ENCODE measurements at regions not wholly inside any gene's neighbourhood (a gene's known extent, or its start where the extent isn't known, plus 50 kb on each side); places are given as distances from the start of the nearest gene placed in this dataset.
"Not testable (repeated sequence)": the region's sequence is repeated elsewhere in the genome, so short reads cannot be mapped to it uniquely, and the experiment has no call there.

GRCh38 chr21:17697473-17697872 lies 84.8 kb upstream of the BTG3 start:
- no peaks in the 10 kb centered on the region for H3K4me1 ChIP-seq
- H3K9ac ChIP-seq (ENCODE audit: low read depth in 2 of 2, low read length in 2 of 2): no peak overlapping the region
- H3K4me3 ChIP-seq: no peak overlapping the region
- DNase-seq: no peak
- H3K36me3 ChIP-seq: no peaks in the 10 kb centered on the region
- H3K9me3 ChIP-seq: no peaks in the 10 kb centered on the region
- H3K27me3 ChIP-seq: no peaks in the 10 kb centered on the region
- H3K27ac ChIP-seq: no peak overlapping the region
- intact Hi-C loops (cut with DNase I): no loop called here
- no peak for TF ChIP-seq CTCF (IDR thresholded peaks at IDR 0.05)

GRCh38 chr21:17694416-17694815 lies 81.7 kb upstream of the BTG3 start:
- not testable (repeated sequence) for H3K27ac ChIP-seq, H3K27me3 ChIP-seq

DNA sequence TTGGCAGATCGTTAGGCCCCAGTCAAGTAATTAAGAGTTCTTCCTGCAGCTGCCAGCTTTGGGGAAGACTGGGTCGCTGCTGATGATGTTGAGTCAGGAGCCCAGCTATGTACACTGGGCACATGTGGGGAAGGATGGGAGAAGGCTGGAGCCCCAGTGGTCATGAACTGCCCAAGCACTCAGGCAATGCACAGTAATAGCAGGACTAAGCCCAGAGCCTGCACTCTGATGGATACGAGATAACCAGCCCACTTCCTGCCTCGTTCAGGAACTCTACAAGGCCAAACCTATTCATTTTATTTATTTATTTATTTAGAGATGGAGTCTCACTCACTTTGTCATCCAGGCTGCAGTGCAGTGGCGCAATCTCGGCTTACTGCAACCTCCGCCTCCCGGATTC lies 81.1 kb upstream of the BTG3 start:
- H3K36me3 ChIP-seq: no peaks in the 10 kb centered on the region
- H3K27ac ChIP-seq: no peak overlapping the region
- no peak overlapping the region for H3K4me3 ChIP-seq
- H3K4me1 ChIP-seq: no peaks in the 10 kb centered on the region
- H3K9me3 ChIP-seq: no peaks in the 10 kb centered on the region
- H3K9ac ChIP-seq (ENCODE audit: low read depth in 2 of 2, low read length in 2 of 2): no peak overlapping the region
- intact Hi-C loops (cut with DNase I): no loop called here
- TF ChIP-seq CTCF (IDR thresholded peaks at IDR 0.05): no peak
- DNase-seq: no peak
- no peaks in the 10 kb centered on the region for H3K27me3 ChIP-seq

More at GRCh38 chr21:17694416-17694815, 81.7 kb upstream of the BTG3 start:
- H3K4me3 ChIP-seq; H3K9me3 ChIP-seq; H3K36me3 ChIP-seq; H3K9ac ChIP-seq (ENCODE audit: low read depth in 2 of 2, low read length in 2 of 2); H3K4me1 ChIP-seq; DNase-seq; intact Hi-C loops (cut with DNase I): not testable (repeated sequence)

DNA sequence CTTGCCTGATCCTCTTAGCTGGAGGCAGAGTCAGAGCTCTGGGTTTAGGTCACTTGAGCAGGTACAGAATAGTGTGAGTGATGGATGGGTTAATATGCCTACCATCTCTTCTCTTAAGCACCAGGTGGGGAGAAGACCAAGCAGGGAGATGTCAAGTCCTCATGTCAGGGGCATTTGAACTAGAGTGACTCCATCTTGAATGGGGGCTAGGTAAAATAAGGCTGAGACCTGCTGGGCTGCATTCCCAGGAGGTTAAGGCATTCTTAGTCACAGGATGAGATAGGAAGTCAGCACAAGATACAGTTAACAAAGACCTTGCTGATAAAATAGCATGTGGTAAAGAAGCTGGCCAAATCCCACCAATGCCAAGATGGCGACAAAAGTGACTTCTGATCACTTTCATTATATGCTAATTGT lies 77.4 kb upstream of the BTG3 start:
- TF ChIP-seq CTCF (IDR thresholded peaks at IDR 0.05): no peak
- Histone ChIP-seq H3K36me3 (no peaks in the 10 kb centered on the region), H3K4me1 (no peaks in the 10 kb centered on the region), H3K9ac (ENCODE audit: low read depth in 2 of 2, low read length in 2 of 2) (no peak overlapping the region), H3K27ac (no peak overlapping the region), H3K9me3 (no peaks in the 10 kb centered on the region), H3K27me3 (no peaks in the 10 kb centered on the region), H3K4me3 (no peak overlapping the region)
- DNase-seq: no peak
- intact Hi-C loops (cut with DNase I): no loop called here

- no peak overlapping the region for H3K27ac ChIP-seq
- DNase-seq: peak; percentile 39
- intact Hi-C loops (cut with DNase I): no loop called here
- no peaks in the 10 kb centered on the region for H3K9me3 ChIP-seq
- H3K9ac ChIP-seq (ENCODE audit: low read depth in 2 of 2, low read length in 2 of 2): no peak overlapping the region
- no peaks in the 10 kb centered on the region for H3K4me1 ChIP-seq
- TF ChIP-seq CTCF (IDR thresholded peaks at IDR 0.05): no peak
- H3K36me3 ChIP-seq: no peaks in the 10 kb centered on the region
- H3K4me3 ChIP-seq: no peak overlapping the region
- H3K27me3 ChIP-seq: no peaks in the 10 kb centered on the region
Measured at GRCh38 chr21:17688912-17689874, 76.5 kb upstream of the BTG3 start.

GRCh38 chr21:17682924-17683323 lies 70.2 kb upstream of the BTG3 start:
- Histone ChIP-seq H3K27ac (no peak overlapping the region), H3K27me3 (no peaks in the 10 kb centered on the region), H3K4me3 (no peak overlapping the region), H3K36me3 (no peaks in the 10 kb centered on the region), H3K9ac (ENCODE audit: low read depth in 2 of 2, low read length in 2 of 2) (no peak overlapping the region), H3K4me1 (no peaks in the 10 kb centered on the region), H3K9me3 (no peaks in the 10 kb centered on the region)
- no peak for TF ChIP-seq CTCF (IDR thresholded peaks at IDR 0.05)
- no peak for DNase-seq
- intact Hi-C loops (cut with DNase I): loop anchor here (5.0 kb wide), 1 partner anchor 219 kb away; no protein-coding TSS in a partner anchor
